Keratinocyte (primary cell): ENCODE measurements at regions not wholly inside any gene's neighbourhood (a gene's known extent, or its start where the extent isn't known, plus 50 kb on each side); places are given as distances from the start of the nearest gene placed in this dataset.
A peak's percentile ranks its signal among the peaks of the same experiment; 100 is the strongest.

ENCODE experiments used
- DNase-seq: peaks from one replicate; pipeline ENCODE4 v3.0.0-alpha.2; 2011; ENCODE audit warnings: low read depth, missing footprints, low spot score
- FAIRE-seq: peaks from 2 replicates; lab custom pipeline; 2011; peaks lifted over from hg19 to GRCh38; lab: Jason Lieb, UNC
- H2AFZ ChIP-seq: 2 replicates; pipeline ENCODE4 v1.6.0; 2012; ENCODE audit warnings: low read length, control low read depth, inconsistent platforms; ENCODE audit not compliant: control insufficient read depth
- H3K27ac ChIP-seq: 2 replicates; pipeline ENCODE4 v1.5.1; 2011; ENCODE audit warnings: low read length; ENCODE audit not compliant: control insufficient read depth, insufficient read depth
- H3K27me3 ChIP-seq: 3 replicates; pipeline ENCODE4 v1.6.0; 2011; ENCODE audit warnings: low read length; ENCODE audit not compliant: control insufficient read depth, insufficient read depth; ENCODE audit errors: extremely low read depth
- H3K36me3 ChIP-seq, 2 experiments: 2 replicates in 1 of 2; 3 replicates in 1 of 2; pipeline ENCODE4 v1.5.1; 2011; ENCODE audit warnings: low read length in 2 of 2, mild to moderate bottlenecking in 1 of 2; ENCODE audit not compliant: control insufficient read depth in 2 of 2, insufficient read depth in 2 of 2; ENCODE audit errors: extremely low read depth in 1 of 2
- H3K4me1 ChIP-seq: 3 replicates; pipeline ENCODE4 v1.5.1; 2011; ENCODE audit warnings: low read length; ENCODE audit not compliant: control insufficient read depth, insufficient read depth; ENCODE audit errors: extremely low read depth
- H3K4me2 ChIP-seq: 3 replicates; pipeline ENCODE4 v1.6.0; 2011; ENCODE audit warnings: low read depth, low read length; ENCODE audit not compliant: control insufficient read depth, insufficient read depth; ENCODE audit errors: extremely low read depth
- H3K4me3 ChIP-seq, 3 experiments: fragments of 200-600 bp in 1 of 3; sonication (generic) in 1 of 3; 2 replicates in 2 of 3; 3 replicates in 1 of 3; pipeline ENCODE4 v1.5.1; 2011 to 2016; ENCODE audit warnings: low read length in 3 of 3, mild to moderate bottlenecking in 3 of 3, control low read depth in 2 of 3, inconsistent platforms in 1 of 3, low read depth in 1 of 3, mixed read lengths in 1 of 3, mixed run types in 1 of 3, moderate library complexity in 1 of 3; ENCODE audit not compliant: control insufficient read depth in 2 of 3, insufficient read depth in 2 of 3; ENCODE audit errors: extremely low read depth in 1 of 3
- H3K79me2 ChIP-seq: 2 replicates; pipeline ENCODE4 v1.6.0; 2012; ENCODE audit warnings: low read length; ENCODE audit not compliant: control insufficient read depth, insufficient read depth
- H3K9ac ChIP-seq: 3 replicates; pipeline ENCODE4 v1.6.0; 2011; ENCODE audit warnings: low read length; ENCODE audit not compliant: control insufficient read depth, insufficient read depth; ENCODE audit errors: extremely low read depth
- H3K9me1 ChIP-seq: 3 replicates; pipeline ENCODE4 v1.6.0; 2011; ENCODE audit warnings: low read length; ENCODE audit not compliant: control insufficient read depth, insufficient read depth; ENCODE audit errors: extremely low read depth
- H3K9me3 ChIP-seq: 2 replicates; pipeline ENCODE4 v1.5.1; 2012; ENCODE audit warnings: low read depth, low read length; ENCODE audit not compliant: control insufficient read depth
- H4K20me1 ChIP-seq: 3 replicates; pipeline ENCODE4 v1.6.0; 2011; ENCODE audit warnings: low read length; ENCODE audit not compliant: control insufficient read depth, insufficient read depth; ENCODE audit errors: extremely low read depth
- CTCF ChIP-seq, 3 experiments: IDR thresholded peaks in 1 of 3; conservative IDR thresholded peaks in 1 of 3; optimal IDR thresholded peaks in 1 of 3; 2 replicates in 2 of 3; 3 replicates in 1 of 3; pipeline versions ENCODE3 to v1.5.1; 2011; ENCODE audit warnings: low read length in 3 of 3, mild to moderate bottlenecking in 3 of 3, moderate library complexity in 2 of 3, control low read depth in 1 of 3, inconsistent platforms in 1 of 3; ENCODE audit not compliant: insufficient read depth in 2 of 3; ENCODE audit errors: extremely low read depth in 1 of 3
- EZH2 ChIP-seq: IDR thresholded peaks from one replicate; pipeline ENCODE4 v1.6.1; 2012; ENCODE audit warnings: inconsistent platforms, mild to moderate bottlenecking, low read length, moderate library complexity
- dilution Hi-C: fragments of 300-500 bp; cut with MboI; formaldehyde crosslinking; loops from one replicate; pipeline ENCODE4 v1.7.0; 2020; ENCODE audit warnings: low sequenced_read_pairs; ENCODE audit not compliant: extremely low pct_ligation_motif_present

DNA sequence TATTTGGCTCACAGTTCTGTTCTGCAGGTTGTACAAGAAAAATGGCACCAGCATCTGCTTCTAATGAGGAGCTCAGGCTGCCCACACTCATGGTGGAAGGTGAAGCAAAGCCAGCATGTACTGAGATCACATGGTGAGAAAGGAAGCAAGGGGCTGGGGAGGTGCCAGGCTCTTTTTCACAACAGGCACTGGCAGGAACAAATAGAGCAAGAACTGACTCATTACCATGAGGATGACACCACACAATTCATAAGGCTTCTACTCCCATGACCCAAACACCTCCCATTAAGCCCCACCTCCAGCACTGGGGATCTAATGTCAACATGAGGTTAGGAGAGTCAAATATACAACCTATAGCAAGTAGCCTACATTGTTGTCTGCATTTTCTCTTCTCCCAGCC, 522.6 kb downstream of the RFC3 start:
- Histone ChIP-seq H3K9ac (no peak overlapping the region), H3K79me2 (no peaks in the 10 kb centered on the region), H3K4me3 (no peak overlapping the region), H3K27me3 (no peaks in the 10 kb centered on the region), H2AFZ (peak overlapping the region; percentile 41), H4K20me1 (no peaks in the 10 kb centered on the region), H3K4me1 (peaks cover 9% of the 10 kb centered on the region), H3K9me3 (no peaks in the 10 kb centered on the region), H3K4me2 (no peak overlapping the region), H3K36me3 (no peaks in the 10 kb centered on the region), H3K27ac (no peak overlapping the region), H3K9me1 (no peaks in the 10 kb centered on the region)
- dilution Hi-C loops = no loop called here
- TF ChIP-seq CTCF (optimal IDR thresholded peaks at IDR 0.05 in 1 of 3, IDR thresholded peaks at IDR 0.05 in 1 of 3, conservative IDR thresholded peaks at IDR 0.05 in 1 of 3; ENCODE audit: extremely low read depth in 1 of 3, insufficient read depth in 2 of 3, low read length in 3 of 3) (no peak), EZH2 (no peak)
- DNase-seq (peak; percentile 55), FAIRE-seq (peak; percentile 95)

DNA sequence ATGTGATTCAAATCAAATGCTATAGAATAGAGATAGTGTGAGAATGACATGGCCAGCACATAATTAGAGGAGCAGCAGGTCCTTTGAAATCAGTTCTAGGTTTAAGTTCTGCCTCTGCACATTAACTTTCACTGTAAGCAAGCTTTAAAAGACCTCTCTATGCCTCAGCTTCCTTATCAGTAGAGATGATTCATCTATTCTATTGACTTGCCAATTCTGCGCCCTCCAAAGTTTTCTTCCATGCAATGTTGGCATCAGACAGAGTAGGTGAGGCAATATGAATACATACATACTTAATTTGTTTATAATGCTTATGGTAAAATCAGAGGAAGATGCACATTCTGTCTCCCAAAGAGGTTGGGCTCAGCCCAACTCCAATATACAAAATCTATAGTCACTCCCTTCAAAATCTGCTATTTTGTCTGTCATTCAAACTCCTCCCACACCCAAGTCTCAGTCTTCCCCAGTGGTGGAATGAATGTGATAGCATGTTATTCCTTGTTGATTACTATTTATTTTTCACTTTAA, 525.5 kb downstream of the RFC3 start:
- no peak overlapping the region for H2AFZ ChIP-seq
- no peaks in the 10 kb centered on the region for H3K9me1 ChIP-seq
- no peaks in the 10 kb centered on the region for H3K36me3 ChIP-seq
- dilution Hi-C loops = no loop called here
- DNase-seq (no peak), FAIRE-seq (no peak)
- no peak overlapping the region for H3K9ac ChIP-seq
- no peaks in the 10 kb centered on the region for H4K20me1 ChIP-seq
- H3K4me2 ChIP-seq = no peak overlapping the region
- peaks cover 9% of the 10 kb centered on the region for H3K4me1 ChIP-seq
- no peaks in the 10 kb centered on the region for H3K27me3 ChIP-seq
- H3K4me3 ChIP-seq = no peak overlapping the region
- TF ChIP-seq CTCF (optimal IDR thresholded peaks at IDR 0.05 in 1 of 3, IDR thresholded peaks at IDR 0.05 in 1 of 3, conservative IDR thresholded peaks at IDR 0.05 in 1 of 3; ENCODE audit: extremely low read depth in 1 of 3, insufficient read depth in 2 of 3, low read length in 3 of 3) (no peak), EZH2 (no peak)
- H3K79me2 ChIP-seq = no peaks in the 10 kb centered on the region
- no peaks in the 10 kb centered on the region for H3K9me3 ChIP-seq
- no peak overlapping the region for H3K27ac ChIP-seq
